Keratinocyte (primary cell): ENCODE measurements at regions not wholly inside any gene's neighbourhood (a gene's known extent, or its start where the extent isn't known, plus 50 kb on each side); places are given as distances from the start of the nearest gene placed in this dataset.

Source experiments
- EZH2 ChIP-seq: IDR thresholded peaks from one replicate; pipeline ENCODE4 v1.6.1; 2012; ENCODE audit warnings: inconsistent platforms, mild to moderate bottlenecking, low read length, moderate library complexity
- TF ChIP-seq, protein P1 (sequence below), 3 experiments: IDR thresholded peaks in 1 of 3; conservative IDR thresholded peaks in 1 of 3; optimal IDR thresholded peaks in 1 of 3; 2 replicates in 2 of 3; 3 replicates in 1 of 3; pipeline versions ENCODE3 to v1.5.1; 2011; ENCODE audit warnings: low read length in 3 of 3, mild to moderate bottlenecking in 3 of 3, moderate library complexity in 2 of 3, control low read depth in 1 of 3, inconsistent platforms in 1 of 3; ENCODE audit not compliant: insufficient read depth in 2 of 3; ENCODE audit errors: extremely low read depth in 1 of 3

GRCh38 chr20:57040466-57040865 is 226.0 kb downstream of the BMP7 start:
- TF ChIP-seq, protein P1, sequence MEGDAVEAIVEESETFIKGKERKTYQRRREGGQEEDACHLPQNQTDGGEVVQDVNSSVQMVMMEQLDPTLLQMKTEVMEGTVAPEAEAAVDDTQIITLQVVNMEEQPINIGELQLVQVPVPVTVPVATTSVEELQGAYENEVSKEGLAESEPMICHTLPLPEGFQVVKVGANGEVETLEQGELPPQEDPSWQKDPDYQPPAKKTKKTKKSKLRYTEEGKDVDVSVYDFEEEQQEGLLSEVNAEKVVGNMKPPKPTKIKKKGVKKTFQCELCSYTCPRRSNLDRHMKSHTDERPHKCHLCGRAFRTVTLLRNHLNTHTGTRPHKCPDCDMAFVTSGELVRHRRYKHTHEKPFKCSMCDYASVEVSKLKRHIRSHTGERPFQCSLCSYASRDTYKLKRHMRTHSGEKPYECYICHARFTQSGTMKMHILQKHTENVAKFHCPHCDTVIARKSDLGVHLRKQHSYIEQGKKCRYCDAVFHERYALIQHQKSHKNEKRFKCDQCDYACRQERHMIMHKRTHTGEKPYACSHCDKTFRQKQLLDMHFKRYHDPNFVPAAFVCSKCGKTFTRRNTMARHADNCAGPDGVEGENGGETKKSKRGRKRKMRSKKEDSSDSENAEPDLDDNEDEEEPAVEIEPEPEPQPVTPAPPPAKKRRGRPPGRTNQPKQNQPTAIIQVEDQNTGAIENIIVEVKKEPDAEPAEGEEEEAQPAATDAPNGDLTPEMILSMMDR (optimal IDR thresholded peaks at IDR 0.05 in 1 of 3, IDR thresholded peaks at IDR 0.05 in 1 of 3, conservative IDR thresholded peaks at IDR 0.05 in 1 of 3; ENCODE audit: extremely low read depth in 1 of 3, insufficient read depth in 2 of 3, low read length in 3 of 3): no peak
- no peak for TF ChIP-seq EZH2
